ENCODE measurements at regions not wholly inside any gene's neighbourhood (a gene's known extent, or its start where the extent isn't known, plus 50 kb on each side); places are given as distances from the start of the nearest gene placed in this dataset.

GRCh38 chr10:78843495-78843894, 225.3 kb upstream of the ZMIZ1 start:
- no peak for TF ChIP-seq POLR2AphosphoS5 (IDR thresholded peaks at IDR 0.05; ENCODE audit: low read depth, low read length)
- TF ChIP-seq EP300 (IDR thresholded peaks at IDR 0.05; ENCODE audit: borderline replicate concordance in 1 of 2, low read depth in 1 of 2, low read length in 1 of 2): no peak
